ENCODE measurements at regions not wholly inside any gene's neighbourhood (a gene's known extent, or its start where the extent isn't known, plus 50 kb on each side); places are given as distances from the start of the nearest gene placed in this dataset.

DNA sequence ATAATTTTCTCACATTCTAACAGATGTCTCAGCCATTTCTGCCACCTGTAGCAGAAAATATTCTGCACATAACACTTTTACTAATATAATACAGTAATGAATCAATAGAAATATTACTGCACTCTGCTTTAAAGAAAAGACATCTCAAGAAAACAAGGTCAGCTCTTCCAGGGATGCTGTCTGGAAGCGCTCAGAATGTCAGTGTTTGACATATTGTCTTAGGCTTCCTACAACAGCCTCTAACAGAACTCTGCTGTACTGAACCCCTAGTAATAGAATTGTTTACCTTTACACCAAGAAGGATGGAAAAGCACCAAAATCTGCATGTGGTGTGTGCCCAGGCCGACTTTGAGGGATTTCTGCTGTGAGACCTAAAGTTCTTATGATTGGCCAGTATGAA is 61.9 kb upstream of the FSTL1 start:
- no peaks in the 10 kb centered on the region for H3K4me1 ChIP-seq (ENCODE audit: control insufficient read depth in 2 of 3, insufficient read depth in 2 of 3, low read depth in 1 of 3, low read length in 3 of 3)
- no peak overlapping the region for H3K9ac ChIP-seq (ENCODE audit: low read length in 3 of 3)
- no peaks in the 10 kb centered on the region for H3K27me3 ChIP-seq (ENCODE audit: control insufficient read depth, insufficient read depth, low read length)
- FAIRE-seq (no peak), DNase-seq (no peak)
- no peaks in the 10 kb centered on the region for H3K9me3 ChIP-seq (ENCODE audit: control insufficient read depth in 2 of 3, insufficient read depth in 1 of 3, low read length in 3 of 3)
- H3K27ac ChIP-seq (ENCODE audit: low read depth in 2 of 2, low read length in 2 of 2) = no peak overlapping the region
- TF ChIP-seq, protein P1, sequence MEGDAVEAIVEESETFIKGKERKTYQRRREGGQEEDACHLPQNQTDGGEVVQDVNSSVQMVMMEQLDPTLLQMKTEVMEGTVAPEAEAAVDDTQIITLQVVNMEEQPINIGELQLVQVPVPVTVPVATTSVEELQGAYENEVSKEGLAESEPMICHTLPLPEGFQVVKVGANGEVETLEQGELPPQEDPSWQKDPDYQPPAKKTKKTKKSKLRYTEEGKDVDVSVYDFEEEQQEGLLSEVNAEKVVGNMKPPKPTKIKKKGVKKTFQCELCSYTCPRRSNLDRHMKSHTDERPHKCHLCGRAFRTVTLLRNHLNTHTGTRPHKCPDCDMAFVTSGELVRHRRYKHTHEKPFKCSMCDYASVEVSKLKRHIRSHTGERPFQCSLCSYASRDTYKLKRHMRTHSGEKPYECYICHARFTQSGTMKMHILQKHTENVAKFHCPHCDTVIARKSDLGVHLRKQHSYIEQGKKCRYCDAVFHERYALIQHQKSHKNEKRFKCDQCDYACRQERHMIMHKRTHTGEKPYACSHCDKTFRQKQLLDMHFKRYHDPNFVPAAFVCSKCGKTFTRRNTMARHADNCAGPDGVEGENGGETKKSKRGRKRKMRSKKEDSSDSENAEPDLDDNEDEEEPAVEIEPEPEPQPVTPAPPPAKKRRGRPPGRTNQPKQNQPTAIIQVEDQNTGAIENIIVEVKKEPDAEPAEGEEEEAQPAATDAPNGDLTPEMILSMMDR (IDR thresholded peaks at IDR 0.05; ENCODE audit: borderline replicate concordance, extremely low read depth, insufficient read depth) = no peak
- H3K4me3 ChIP-seq (ENCODE audit: low read length in 3 of 3) = no peak overlapping the region
- intact Hi-C loops (cut with DNase I) = no loop called here
- H3K36me3 ChIP-seq (ENCODE audit: control insufficient read depth in 2 of 3, insufficient read depth in 3 of 3, low read length in 3 of 3) = no peaks in the 10 kb centered on the region

DNA sequence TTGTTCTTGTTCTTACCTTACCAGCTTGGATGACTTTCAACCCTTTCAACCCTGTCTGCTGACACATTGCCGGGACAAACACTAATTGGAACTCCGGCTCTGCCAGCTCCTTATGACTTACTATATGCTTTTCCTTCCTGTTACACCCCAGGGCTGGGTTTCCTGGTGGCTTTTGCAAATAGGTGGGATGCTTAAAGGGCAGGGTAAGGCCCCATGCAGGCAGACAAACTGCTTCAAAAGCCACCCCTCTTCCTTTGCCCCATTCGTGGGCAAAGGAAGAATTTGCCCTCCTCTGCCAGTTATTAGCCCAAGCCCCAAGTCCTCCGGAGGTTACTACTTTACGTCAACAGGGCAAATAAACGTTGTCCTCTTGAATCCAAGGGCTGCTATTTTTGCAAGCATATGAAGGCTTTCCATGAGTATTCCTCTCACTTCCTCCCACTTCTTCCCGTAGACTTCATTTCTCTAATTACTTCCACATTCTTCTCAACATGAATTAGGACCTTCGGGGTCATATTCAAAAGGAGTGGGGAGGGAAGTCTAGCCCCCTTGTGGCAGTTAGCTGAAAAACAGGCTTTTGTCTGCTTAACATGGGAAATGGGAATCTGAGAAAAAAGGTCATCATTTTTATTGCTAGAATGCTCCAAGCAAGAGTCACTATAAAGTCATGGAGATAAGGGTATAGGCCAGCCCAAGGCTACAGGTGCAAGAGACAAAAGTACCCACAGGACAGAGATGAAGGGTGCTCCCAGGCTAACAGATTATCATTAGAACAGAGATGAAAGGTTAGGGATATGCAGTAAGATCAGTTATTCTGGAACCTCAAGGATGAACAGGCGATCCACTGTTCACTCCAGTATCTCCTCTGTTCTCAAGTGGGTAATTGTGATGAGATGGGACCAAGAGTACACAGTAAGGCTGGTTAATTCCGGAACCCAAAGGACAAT is 56.3 kb upstream of the FSTL1 start:
- TF ChIP-seq, protein P1 (IDR thresholded peaks at IDR 0.05; ENCODE audit: borderline replicate concordance, extremely low read depth, insufficient read depth) = peak; percentile 68
- Histone ChIP-seq H3K4me1 (ENCODE audit: control insufficient read depth in 2 of 3, insufficient read depth in 2 of 3, low read depth in 1 of 3, low read length in 3 of 3) (no peaks in the 10 kb centered on the region), H3K27ac (ENCODE audit: low read depth in 2 of 2, low read length in 2 of 2) (no peak overlapping the region), H3K9me3 (ENCODE audit: control insufficient read depth in 2 of 3, insufficient read depth in 1 of 3, low read length in 3 of 3) (no peaks in the 10 kb centered on the region), H3K27me3 (ENCODE audit: control insufficient read depth, insufficient read depth, low read length) (no peaks in the 10 kb centered on the region), H3K36me3 (ENCODE audit: control insufficient read depth in 2 of 3, insufficient read depth in 3 of 3, low read length in 3 of 3) (no peaks in the 10 kb centered on the region), H3K9ac (ENCODE audit: low read length in 3 of 3) (no peak overlapping the region), H3K4me3 (ENCODE audit: low read length in 3 of 3) (no peak overlapping the region)
- peak; percentile 15 for FAIRE-seq
- peak in 3 of 5 donors; percentile 48 to 82 (median 66) for DNase-seq
- intact Hi-C loops (cut with DNase I) = no loop called here

DNA sequence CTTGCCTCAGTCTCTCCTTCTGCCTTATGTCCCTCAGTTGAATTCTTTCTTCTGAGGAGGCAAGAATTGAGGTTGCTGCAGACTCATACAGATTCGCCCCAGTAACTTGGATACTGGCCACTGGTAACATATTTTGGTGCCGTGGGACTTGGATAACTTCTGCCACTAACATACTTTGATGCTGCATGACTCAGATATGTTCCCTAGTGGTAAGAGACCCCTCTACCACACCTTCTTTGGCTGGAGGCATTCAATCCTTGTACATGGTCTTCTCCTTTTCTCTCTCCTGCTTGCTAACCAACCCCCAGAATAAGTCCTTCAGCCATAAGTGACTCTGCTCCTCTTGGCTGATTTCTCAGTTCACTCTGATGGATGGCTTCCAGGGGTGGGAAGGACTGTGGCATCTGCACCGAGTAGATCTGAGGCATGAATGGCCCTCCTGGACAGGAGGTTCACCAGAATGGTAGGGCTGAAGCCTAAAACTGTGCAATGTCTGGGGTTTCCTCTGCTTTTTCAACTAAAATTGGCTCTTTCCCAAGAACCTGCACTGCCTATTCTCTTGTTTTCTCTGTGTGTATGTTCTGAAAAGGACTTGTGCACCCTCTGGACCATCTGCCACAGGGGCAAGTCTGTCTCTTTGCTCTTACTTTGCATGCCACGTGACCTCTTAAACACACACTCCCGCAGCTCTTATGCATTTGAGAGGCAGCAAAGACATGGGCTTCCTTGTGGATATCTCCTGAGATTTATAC is 55.5 kb upstream of the FSTL1 start:
- Histone ChIP-seq H3K36me3 (ENCODE audit: control insufficient read depth in 2 of 3, insufficient read depth in 3 of 3, low read length in 3 of 3) (no peaks in the 10 kb centered on the region), H3K27ac (ENCODE audit: low read depth in 2 of 2, low read length in 2 of 2) (no peak overlapping the region), H3K27me3 (ENCODE audit: control insufficient read depth, insufficient read depth, low read length) (no peaks in the 10 kb centered on the region), H3K9ac (ENCODE audit: low read length in 3 of 3) (no peak overlapping the region), H3K4me1 (ENCODE audit: control insufficient read depth in 2 of 3, insufficient read depth in 2 of 3, low read depth in 1 of 3, low read length in 3 of 3) (no peaks in the 10 kb centered on the region), H3K4me3 (ENCODE audit: low read length in 3 of 3) (no peak overlapping the region), H3K9me3 (ENCODE audit: control insufficient read depth in 2 of 3, insufficient read depth in 1 of 3, low read length in 3 of 3) (no peaks in the 10 kb centered on the region)
- TF ChIP-seq, protein P1 (IDR thresholded peaks at IDR 0.05; ENCODE audit: borderline replicate concordance, extremely low read depth, insufficient read depth) = no peak
- FAIRE-seq (no peak), DNase-seq (peak in 1 of 5 donors; percentile 17)
- intact Hi-C loops (cut with DNase I) = no loop called here

Measured in kidney (tissue), 13 donors.